ENCODE measurements at regions not wholly inside any gene's neighbourhood (a gene's known extent, or its start where the extent isn't known, plus 50 kb on each side); places are given as distances from the start of the nearest gene placed in this dataset.

GRCh38 chr15:47624503-47624902 lies 92.8 kb upstream of the SEMA6D start:
- CTCF ChIA-PET = no interaction called here
- H3K4me3 Mint-ChIP-seq (ENCODE audit: low read depth, unreplicated experiment) = no peak overlapping the region
- H3K9me3 Mint-ChIP-seq (ENCODE audit: low read depth, unreplicated experiment) = peaks cover 7% of the 10 kb centered on the region
- TF ChIP-seq CTCF (IDR thresholded peaks at IDR 0.05; ENCODE audit: unreplicated experiment) = no peak
- no peak overlapping the region for H3K27ac Mint-ChIP-seq (ENCODE audit: unreplicated experiment)
- H3K4me1 Mint-ChIP-seq (ENCODE audit: low read depth, unreplicated experiment) = no peaks in the 10 kb centered on the region
- BruUV-seq (replicated peaks) = no TSS peak
- H3K36me3 Mint-ChIP-seq (ENCODE audit: insufficient read depth, unreplicated experiment) = no peaks in the 10 kb centered on the region
- H3K27me3 Mint-ChIP-seq (ENCODE audit: unreplicated experiment) = no peaks in the 10 kb centered on the region
- intact Hi-C loops (cut with micrococcal nuclease; ENCODE audit: unreplicated experiment) = no loop called here
- DNase-seq = no peak

GRCh38 chr15:47639042-47639441 lies 78.3 kb upstream of the SEMA6D start:
- intact Hi-C loops (cut with micrococcal nuclease; ENCODE audit: unreplicated experiment) = no loop called here
- Mint-ChIP-seq H3K27me3 (ENCODE audit: unreplicated experiment) (no peaks in the 10 kb centered on the region), H3K4me1 (ENCODE audit: low read depth, unreplicated experiment) (no peaks in the 10 kb centered on the region), H3K36me3 (ENCODE audit: insufficient read depth, unreplicated experiment) (no peaks in the 10 kb centered on the region), H3K27ac (ENCODE audit: unreplicated experiment) (no peak overlapping the region), H3K4me3 (ENCODE audit: low read depth, unreplicated experiment) (no peak overlapping the region), H3K9me3 (ENCODE audit: low read depth, unreplicated experiment) (peaks cover 7% of the 10 kb centered on the region)
- DNase-seq = no peak
- no peak for TF ChIP-seq CTCF (IDR thresholded peaks at IDR 0.05; ENCODE audit: unreplicated experiment)
- BruUV-seq (replicated peaks) = no TSS peak
- CTCF ChIA-PET = no interaction called here

- CTCF ChIA-PET = no interaction called here
- no peak overlapping the region for H3K27ac Mint-ChIP-seq (ENCODE audit: unreplicated experiment)
- H3K36me3 Mint-ChIP-seq (ENCODE audit: insufficient read depth, unreplicated experiment) = no peaks in the 10 kb centered on the region
- no peak for DNase-seq
- H3K9me3 Mint-ChIP-seq (ENCODE audit: low read depth, unreplicated experiment) = peaks cover 7% of the 10 kb centered on the region
- intact Hi-C loops (cut with micrococcal nuclease; ENCODE audit: unreplicated experiment) = no loop called here
- TF ChIP-seq CTCF (IDR thresholded peaks at IDR 0.05; ENCODE audit: unreplicated experiment) = no peak
- H3K4me3 Mint-ChIP-seq (ENCODE audit: low read depth, unreplicated experiment) = no peak overlapping the region
- H3K4me1 Mint-ChIP-seq (ENCODE audit: low read depth, unreplicated experiment) = no peaks in the 10 kb centered on the region
- H3K27me3 Mint-ChIP-seq (ENCODE audit: unreplicated experiment) = no peaks in the 10 kb centered on the region
- BruUV-seq (replicated peaks) = no TSS peak
Measured at GRCh38 chr15:47640079-47640478, 77.2 kb upstream of the SEMA6D start.

GRCh38 chr15:47640901-47641300 lies 76.4 kb upstream of the SEMA6D start:
- intact Hi-C loops (cut with micrococcal nuclease; ENCODE audit: unreplicated experiment) = no loop called here
- no peak overlapping the region for H3K4me3 Mint-ChIP-seq (ENCODE audit: low read depth, unreplicated experiment)
- no peaks in the 10 kb centered on the region for H3K36me3 Mint-ChIP-seq (ENCODE audit: insufficient read depth, unreplicated experiment)
- CTCF ChIA-PET = no interaction called here
- peaks cover 9% of the 10 kb centered on the region for H3K9me3 Mint-ChIP-seq (ENCODE audit: low read depth, unreplicated experiment)
- no peak for TF ChIP-seq CTCF (IDR thresholded peaks at IDR 0.05; ENCODE audit: unreplicated experiment)
- H3K4me1 Mint-ChIP-seq (ENCODE audit: low read depth, unreplicated experiment) = no peaks in the 10 kb centered on the region
- no TSS peak for BruUV-seq (replicated peaks)
- H3K27me3 Mint-ChIP-seq (ENCODE audit: unreplicated experiment) = no peaks in the 10 kb centered on the region
- H3K27ac Mint-ChIP-seq (ENCODE audit: unreplicated experiment) = no peak overlapping the region
- DNase-seq = no peak

- no peaks in the 10 kb centered on the region for H3K27me3 Mint-ChIP-seq (ENCODE audit: unreplicated experiment)
- no TSS peak for BruUV-seq (replicated peaks)
Measured at GRCh38 chr15:47644722-47645121, 72.6 kb upstream of the SEMA6D start.

More at GRCh38 chr15:47644722-47645121, 72.6 kb upstream of the SEMA6D start:
- Mint-ChIP-seq H3K36me3 (ENCODE audit: insufficient read depth, unreplicated experiment) (no peaks in the 10 kb centered on the region), H3K4me1 (ENCODE audit: low read depth, unreplicated experiment) (no peaks in the 10 kb centered on the region), H3K27ac (ENCODE audit: unreplicated experiment) (no peak overlapping the region), H3K4me3 (ENCODE audit: low read depth, unreplicated experiment) (no peak overlapping the region), H3K9me3 (ENCODE audit: low read depth, unreplicated experiment) (peaks cover 14% of the 10 kb centered on the region)
- CTCF ChIA-PET = no interaction called here
- TF ChIP-seq CTCF (IDR thresholded peaks at IDR 0.05; ENCODE audit: unreplicated experiment) = no peak
- DNase-seq = no peak
- intact Hi-C loops (cut with micrococcal nuclease; ENCODE audit: unreplicated experiment) = no loop called here
